LNCAP (cell line): ENCODE measurements at regions not wholly inside any gene's neighbourhood (a gene's known extent, or its start where the extent isn't known, plus 50 kb on each side); places are given as distances from the start of the nearest gene placed in this dataset.
A peak's percentile ranks its signal among the peaks of the same experiment; 100 is the strongest.

Experiments used
- CTCF ChIP-seq: fragments of 450-650 bp; IDR thresholded peaks from 2 replicates; pipeline ENCODE4 v1.5.1; 2017; ENCODE audit warnings: mild to moderate bottlenecking

- TF ChIP-seq CTCF = no peak
These were observed 90.8 kb upstream of the DLX2 start for GRCh38 chr2:172193331-172194089.

- TF ChIP-seq CTCF = no peak
These were observed 93.2 kb upstream of the DLX2 start for GRCh38 chr2:172195836-172196376.

- TF ChIP-seq CTCF = no peak
These were observed 94.2 kb upstream of the DLX2 start for GRCh38 chr2:172196768-172197431.

GRCh38 chr2:172198361-172198760, 95.7 kb upstream of the DLX2 start:
- no peak for TF ChIP-seq CTCF

- no peak for TF ChIP-seq CTCF
These were observed 96.2 kb upstream of the DLX2 start for GRCh38 chr2:172198908-172199307.

- TF ChIP-seq CTCF = peak; percentile 45; the same call in 1 of the 2 replicates
These were observed 97.9 kb upstream of the DLX2 start for GRCh38 chr2:172200495-172201085.

GRCh38 chr2:172204309-172204708, 101.6 kb upstream of the DLX2 start:
- no peak for TF ChIP-seq CTCF
